ENCODE measurements at regions not wholly inside any gene's neighbourhood (a gene's known extent, or its start where the extent isn't known, plus 50 kb on each side); places are given as distances from the start of the nearest gene placed in this dataset.

GRCh38 chr5:58240322-58240721 lies 219.6 kb downstream of the PLK2 start:
- H3K36me3 ChIP-seq (ENCODE audit: control insufficient read depth, insufficient read depth, low read length): no peaks in the 10 kb centered on the region
- Mint-ChIP-seq H3K27ac (no peak overlapping the region), H3K27me3 (ENCODE audit: insufficient read depth) (no peaks in the 10 kb centered on the region), H3K9me3 (no peaks in the 10 kb centered on the region), H3K4me3 (no peak overlapping the region), H3K36me3 (ENCODE audit: low read depth) (no peaks in the 10 kb centered on the region), H3K4me1 (peaks cover 13% of the 10 kb centered on the region)
- no peak overlapping the region for H3K4me3 ChIP-seq (ENCODE audit: low read length)
- no peaks in the 10 kb centered on the region for H3K27me3 ChIP-seq (ENCODE audit: control insufficient read depth, insufficient read depth, low read length, poor library complexity, severe bottlenecking)
- no peak overlapping the region for H3K27ac ChIP-seq (ENCODE audit: low read depth, low read length)
- H3K9me3 ChIP-seq (ENCODE audit: control insufficient read depth, low read length): no peaks in the 10 kb centered on the region
- H3K4me1 ChIP-seq (ENCODE audit: control insufficient read depth, insufficient read depth, low read length): peaks cover 3% of the 10 kb centered on the region
- no peak overlapping the region for H3K9ac ChIP-seq (ENCODE audit: extremely low read depth, low read length, poor library complexity, severe bottlenecking)
- DNase-seq: no peak
- TF ChIP-seq, protein P1, sequence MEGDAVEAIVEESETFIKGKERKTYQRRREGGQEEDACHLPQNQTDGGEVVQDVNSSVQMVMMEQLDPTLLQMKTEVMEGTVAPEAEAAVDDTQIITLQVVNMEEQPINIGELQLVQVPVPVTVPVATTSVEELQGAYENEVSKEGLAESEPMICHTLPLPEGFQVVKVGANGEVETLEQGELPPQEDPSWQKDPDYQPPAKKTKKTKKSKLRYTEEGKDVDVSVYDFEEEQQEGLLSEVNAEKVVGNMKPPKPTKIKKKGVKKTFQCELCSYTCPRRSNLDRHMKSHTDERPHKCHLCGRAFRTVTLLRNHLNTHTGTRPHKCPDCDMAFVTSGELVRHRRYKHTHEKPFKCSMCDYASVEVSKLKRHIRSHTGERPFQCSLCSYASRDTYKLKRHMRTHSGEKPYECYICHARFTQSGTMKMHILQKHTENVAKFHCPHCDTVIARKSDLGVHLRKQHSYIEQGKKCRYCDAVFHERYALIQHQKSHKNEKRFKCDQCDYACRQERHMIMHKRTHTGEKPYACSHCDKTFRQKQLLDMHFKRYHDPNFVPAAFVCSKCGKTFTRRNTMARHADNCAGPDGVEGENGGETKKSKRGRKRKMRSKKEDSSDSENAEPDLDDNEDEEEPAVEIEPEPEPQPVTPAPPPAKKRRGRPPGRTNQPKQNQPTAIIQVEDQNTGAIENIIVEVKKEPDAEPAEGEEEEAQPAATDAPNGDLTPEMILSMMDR (conservative IDR thresholded peaks at IDR 0.05): no peak
- 96 to 100% methylated on average over 1 to 3 of the region's 3 CpGs for WGBS, 2 experiments (ENCODE audit: insufficient coverage in 1 of 2, insufficient read length in 1 of 2)

- no peaks in the 10 kb centered on the region for H3K36me3 Mint-ChIP-seq (ENCODE audit: low read depth)
- H3K9me3 Mint-ChIP-seq: no peaks in the 10 kb centered on the region
- TF ChIP-seq, protein P1 (conservative IDR thresholded peaks at IDR 0.05): no peak
- Histone ChIP-seq H3K9me3 (ENCODE audit: control insufficient read depth, low read length) (no peaks in the 10 kb centered on the region), H3K27ac (ENCODE audit: low read depth, low read length) (no peak overlapping the region), H3K4me1 (ENCODE audit: control insufficient read depth, insufficient read depth, low read length) (peaks cover 3% of the 10 kb centered on the region), H3K27me3 (ENCODE audit: control insufficient read depth, insufficient read depth, low read length, poor library complexity, severe bottlenecking) (no peaks in the 10 kb centered on the region), H3K36me3 (ENCODE audit: control insufficient read depth, insufficient read depth, low read length) (no peaks in the 10 kb centered on the region), H3K4me3 (ENCODE audit: low read length) (no peak overlapping the region), H3K9ac (ENCODE audit: extremely low read depth, low read length, poor library complexity, severe bottlenecking) (no peak overlapping the region)
- no peak overlapping the region for H3K27ac Mint-ChIP-seq
- no peak for DNase-seq
- no peaks in the 10 kb centered on the region for H3K27me3 Mint-ChIP-seq (ENCODE audit: insufficient read depth)
- WGBS, 2 experiments (ENCODE audit: insufficient coverage in 1 of 2, insufficient read length in 1 of 2): 97% methylated on average over 3 of the region's 3 CpGs; no CpG with 5 or more reads in 1 of the 2 experiments
- H3K4me1 Mint-ChIP-seq: peaks cover 11% of the 10 kb centered on the region
- H3K4me3 Mint-ChIP-seq: no peak overlapping the region
These were observed 220.2 kb downstream of the PLK2 start for GRCh38 chr5:58239731-58240130.

DNA sequence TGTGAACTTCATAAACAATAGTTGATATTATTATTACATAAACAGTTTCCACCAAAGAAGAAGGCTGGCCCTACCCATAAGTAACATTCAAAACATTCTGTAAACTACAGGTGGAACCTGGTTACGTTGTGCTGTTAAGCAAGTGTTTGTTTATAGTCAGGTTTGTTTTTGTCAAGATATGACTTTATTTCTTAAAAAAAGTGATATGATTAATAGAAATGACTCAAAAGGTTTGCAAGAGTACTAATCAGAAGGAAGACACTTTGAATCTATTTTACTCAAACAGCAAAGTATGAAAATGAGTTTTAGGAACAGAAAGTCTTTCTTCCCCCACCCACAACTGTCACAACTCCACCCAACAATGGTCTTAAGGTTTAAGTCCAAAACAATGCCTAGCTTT lies 220.8 kb downstream of the PLK2 start:
- no peaks in the 10 kb centered on the region for H3K27me3 Mint-ChIP-seq (ENCODE audit: insufficient read depth)
- no peak overlapping the region for H3K27ac ChIP-seq (ENCODE audit: low read depth, low read length)
- TF ChIP-seq, protein P1 (conservative IDR thresholded peaks at IDR 0.05): no peak
- H3K27ac Mint-ChIP-seq: no peak overlapping the region
- H3K4me3 ChIP-seq (ENCODE audit: low read length): no peak overlapping the region
- H3K9me3 Mint-ChIP-seq: no peaks in the 10 kb centered on the region
- DNase-seq: no peak
- H3K27me3 ChIP-seq (ENCODE audit: control insufficient read depth, insufficient read depth, low read length, poor library complexity, severe bottlenecking): no peaks in the 10 kb centered on the region
- peaks cover 11% of the 10 kb centered on the region for H3K4me1 Mint-ChIP-seq
- peaks cover 3% of the 10 kb centered on the region for H3K4me1 ChIP-seq (ENCODE audit: control insufficient read depth, insufficient read depth, low read length)
- H3K36me3 ChIP-seq (ENCODE audit: control insufficient read depth, insufficient read depth, low read length): no peaks in the 10 kb centered on the region
- no peak overlapping the region for H3K4me3 Mint-ChIP-seq
- H3K9ac ChIP-seq (ENCODE audit: extremely low read depth, low read length, poor library complexity, severe bottlenecking): no peak overlapping the region
- H3K9me3 ChIP-seq (ENCODE audit: control insufficient read depth, low read length): no peaks in the 10 kb centered on the region
- 92% methylated on average over 1 of the region's 1 CpG; no CpG with 5 or more reads in 1 of the 2 experiments for WGBS, 2 experiments (ENCODE audit: insufficient coverage in 1 of 2, insufficient read length in 1 of 2)
- no peaks in the 10 kb centered on the region for H3K36me3 Mint-ChIP-seq (ENCODE audit: low read depth)

Measured in endodermal cell (in vitro differentiated cells).